ENCODE measurements at regions not wholly inside any gene's neighbourhood (a gene's known extent, or its start where the extent isn't known, plus 50 kb on each side); places are given as distances from the start of the nearest gene placed in this dataset.

- TF ChIP-seq CTCF (IDR thresholded peaks at IDR 0.05) = no peak
- TF ChIP-seq POLR2A (IDR thresholded peaks at IDR 0.05) = no peak
Observed at GRCh38 chr1:157272264-157272663, 134.1 kb upstream of the ETV3 start.

Data from testis (tissue), 2 donors.